ENCODE measurements at regions not wholly inside any gene's neighbourhood (a gene's known extent, or its start where the extent isn't known, plus 50 kb on each side); places are given as distances from the start of the nearest gene placed in this dataset.

DNA sequence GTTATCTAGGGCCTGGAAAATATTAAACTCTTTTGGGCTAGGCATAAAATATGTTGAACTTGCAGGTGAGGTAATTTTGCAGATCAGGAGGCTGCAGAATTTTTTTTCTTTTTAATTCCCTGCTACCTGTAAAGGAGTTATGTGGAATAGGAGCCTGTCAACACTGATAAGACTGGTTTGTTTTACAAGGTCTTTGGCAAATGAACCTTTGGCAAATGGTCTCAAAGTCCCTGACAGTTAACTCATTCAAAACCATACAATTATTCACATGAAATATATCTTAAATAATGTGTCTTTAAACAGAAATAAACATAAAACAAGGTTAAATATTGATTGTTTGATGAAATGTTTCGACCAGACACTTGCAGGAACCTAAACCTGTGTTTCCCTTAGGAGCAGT, 340.2 kb downstream of the GASK1B start:
- Histone ChIP-seq H3K36me3 (ENCODE audit: control insufficient read depth in 4 of 4, insufficient read depth in 3 of 4, low read depth in 1 of 4, low read length in 3 of 4) (no peaks in the 10 kb centered on the region), H3K4me3 (ENCODE audit: low read depth in 1 of 3, low read length in 3 of 3) (no peak overlapping the region), H3K27ac (ENCODE audit: low read depth in 1 of 2, low read length in 2 of 2) (no peak overlapping the region), H3K4me1 (ENCODE audit: control insufficient read depth in 4 of 4, insufficient read depth in 4 of 4, low read length in 3 of 4) (peaks cover 0 to 6% (median 0%) of the 10 kb centered on the region in 4 donors), H3K9me3 (ENCODE audit: control insufficient read depth in 4 of 4, low read length in 3 of 4) (no peaks in the 10 kb centered on the region), H3K9ac (ENCODE audit: low read depth in 1 of 2, low read length in 2 of 2) (no peak overlapping the region), H3K27me3 (ENCODE audit: control insufficient read depth in 4 of 4, insufficient read depth in 4 of 4, low read length in 3 of 4) (no peaks in the 10 kb centered on the region)
- 23% methylated on average over 1 of the region's 1 CpG for WGBS
- TF ChIP-seq HNF4G (IDR thresholded peaks at IDR 0.05) (peak; percentile 29), RXRA (IDR thresholded peaks at IDR 0.05) (peak in 1 of 2 donors; percentile 33), HNF4A (conservative IDR thresholded peaks at IDR 0.05) (peak; percentile 83 to 86), FOXA2 (IDR thresholded peaks at IDR 0.05) (peak; percentile 8), YY1 (IDR thresholded peaks at IDR 0.05) (peak; percentile 16), RAD21 (IDR thresholded peaks at IDR 0.05) (peak in 1 of 2 donors; percentile 32), SP1 (IDR thresholded peaks at IDR 0.05) (no peak)
- TF ChIP-seq, protein P1, sequence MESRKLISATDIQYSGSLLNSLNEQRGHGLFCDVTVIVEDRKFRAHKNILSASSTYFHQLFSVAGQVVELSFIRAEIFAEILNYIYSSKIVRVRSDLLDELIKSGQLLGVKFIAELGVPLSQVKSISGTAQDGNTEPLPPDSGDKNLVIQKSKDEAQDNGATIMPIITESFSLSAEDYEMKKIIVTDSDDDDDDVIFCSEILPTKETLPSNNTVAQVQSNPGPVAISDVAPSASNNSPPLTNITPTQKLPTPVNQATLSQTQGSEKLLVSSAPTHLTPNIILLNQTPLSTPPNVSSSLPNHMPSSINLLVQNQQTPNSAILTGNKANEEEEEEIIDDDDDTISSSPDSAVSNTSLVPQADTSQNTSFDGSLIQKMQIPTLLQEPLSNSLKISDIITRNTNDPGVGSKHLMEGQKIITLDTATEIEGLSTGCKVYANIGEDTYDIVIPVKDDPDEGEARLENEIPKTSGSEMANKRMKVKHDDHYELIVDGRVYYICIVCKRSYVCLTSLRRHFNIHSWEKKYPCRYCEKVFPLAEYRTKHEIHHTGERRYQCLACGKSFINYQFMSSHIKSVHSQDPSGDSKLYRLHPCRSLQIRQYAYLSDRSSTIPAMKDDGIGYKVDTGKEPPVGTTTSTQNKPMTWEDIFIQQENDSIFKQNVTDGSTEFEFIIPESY (IDR thresholded peaks at IDR 0.05), result no peak
- DNase-seq (ENCODE audit: low spot score), result no peak

DNA sequence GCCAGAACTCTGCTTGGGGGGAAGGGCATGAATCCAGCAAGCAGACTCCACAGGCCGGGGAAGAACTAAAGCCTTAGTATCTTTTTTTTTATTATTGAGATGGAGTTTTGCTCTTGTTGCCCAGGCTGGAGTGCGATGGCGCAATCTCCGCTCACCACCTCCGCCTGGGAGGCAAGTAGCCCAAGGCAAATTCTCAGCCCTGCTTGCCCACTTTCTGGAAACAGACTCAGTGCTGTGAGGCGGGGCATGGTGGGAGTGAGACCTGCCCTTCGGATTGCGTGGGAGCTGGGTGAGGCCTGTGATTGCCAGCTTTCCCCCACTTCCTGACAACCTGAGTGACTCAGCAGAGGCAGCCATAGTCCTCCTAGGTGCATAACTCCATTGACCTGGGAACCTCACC, 348.8 kb downstream of the GASK1B start:
- H3K9ac ChIP-seq (ENCODE audit: low read depth in 1 of 2, low read length in 2 of 2), result no peak overlapping the region
- peaks cover 0 to 2% (median 0%) of the 10 kb centered on the region in 4 donors for H3K9me3 ChIP-seq (ENCODE audit: control insufficient read depth in 4 of 4, low read length in 3 of 4)
- 95% methylated on average over 8 of the region's 8 CpGs for WGBS
- no peak overlapping the region for H3K4me3 ChIP-seq (ENCODE audit: low read depth in 1 of 3, low read length in 3 of 3)
- no peak overlapping the region for H3K27ac ChIP-seq (ENCODE audit: low read depth in 1 of 2, low read length in 2 of 2)
- no peaks in the 10 kb centered on the region for H3K27me3 ChIP-seq (ENCODE audit: control insufficient read depth in 4 of 4, insufficient read depth in 4 of 4, low read length in 3 of 4)
- H3K4me1 ChIP-seq (ENCODE audit: control insufficient read depth in 4 of 4, insufficient read depth in 4 of 4, low read length in 3 of 4), result peaks cover 0 to 3% (median 0%) of the 10 kb centered on the region in 4 donors
- TF ChIP-seq, protein P2, sequence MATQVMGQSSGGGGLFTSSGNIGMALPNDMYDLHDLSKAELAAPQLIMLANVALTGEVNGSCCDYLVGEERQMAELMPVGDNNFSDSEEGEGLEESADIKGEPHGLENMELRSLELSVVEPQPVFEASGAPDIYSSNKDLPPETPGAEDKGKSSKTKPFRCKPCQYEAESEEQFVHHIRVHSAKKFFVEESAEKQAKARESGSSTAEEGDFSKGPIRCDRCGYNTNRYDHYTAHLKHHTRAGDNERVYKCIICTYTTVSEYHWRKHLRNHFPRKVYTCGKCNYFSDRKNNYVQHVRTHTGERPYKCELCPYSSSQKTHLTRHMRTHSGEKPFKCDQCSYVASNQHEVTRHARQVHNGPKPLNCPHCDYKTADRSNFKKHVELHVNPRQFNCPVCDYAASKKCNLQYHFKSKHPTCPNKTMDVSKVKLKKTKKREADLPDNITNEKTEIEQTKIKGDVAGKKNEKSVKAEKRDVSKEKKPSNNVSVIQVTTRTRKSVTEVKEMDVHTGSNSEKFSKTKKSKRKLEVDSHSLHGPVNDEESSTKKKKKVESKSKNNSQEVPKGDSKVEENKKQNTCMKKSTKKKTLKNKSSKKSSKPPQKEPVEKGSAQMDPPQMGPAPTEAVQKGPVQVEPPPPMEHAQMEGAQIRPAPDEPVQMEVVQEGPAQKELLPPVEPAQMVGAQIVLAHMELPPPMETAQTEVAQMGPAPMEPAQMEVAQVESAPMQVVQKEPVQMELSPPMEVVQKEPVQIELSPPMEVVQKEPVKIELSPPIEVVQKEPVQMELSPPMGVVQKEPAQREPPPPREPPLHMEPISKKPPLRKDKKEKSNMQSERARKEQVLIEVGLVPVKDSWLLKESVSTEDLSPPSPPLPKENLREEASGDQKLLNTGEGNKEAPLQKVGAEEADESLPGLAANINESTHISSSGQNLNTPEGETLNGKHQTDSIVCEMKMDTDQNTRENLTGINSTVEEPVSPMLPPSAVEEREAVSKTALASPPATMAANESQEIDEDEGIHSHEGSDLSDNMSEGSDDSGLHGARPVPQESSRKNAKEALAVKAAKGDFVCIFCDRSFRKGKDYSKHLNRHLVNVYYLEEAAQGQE (IDR thresholded peaks at IDR 0.05), result no peak
- TF ChIP-seq TAF1 (conservative IDR thresholded peaks at IDR 0.05) (no peak), EGR1 (IDR thresholded peaks at IDR 0.05; ENCODE audit: low read depth in 2 of 2) (no peak), FOXA1 (IDR thresholded peaks at IDR 0.05) (no peak), RAD21 (IDR thresholded peaks at IDR 0.05) (no peak), SP1 (IDR thresholded peaks at IDR 0.05) (no peak), GABPA (IDR thresholded peaks at IDR 0.05 in 1 of 2, conservative IDR thresholded peaks at IDR 0.05 in 1 of 2) (no peak), HNF4A (conservative IDR thresholded peaks at IDR 0.05) (no peak), RXRA (IDR thresholded peaks at IDR 0.05) (no peak), NR2F2 (IDR thresholded peaks at IDR 0.05) (no peak), JUND (IDR thresholded peaks at IDR 0.05) (no peak), HNF4G (IDR thresholded peaks at IDR 0.05) (no peak), FOXA2 (IDR thresholded peaks at IDR 0.05) (no peak)
- TF ChIP-seq, protein P3, sequence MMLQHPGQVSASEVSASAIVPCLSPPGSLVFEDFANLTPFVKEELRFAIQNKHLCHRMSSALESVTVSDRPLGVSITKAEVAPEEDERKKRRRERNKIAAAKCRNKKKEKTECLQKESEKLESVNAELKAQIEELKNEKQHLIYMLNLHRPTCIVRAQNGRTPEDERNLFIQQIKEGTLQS (IDR thresholded peaks at IDR 0.05), result no peak
- TF ChIP-seq, protein P4, sequence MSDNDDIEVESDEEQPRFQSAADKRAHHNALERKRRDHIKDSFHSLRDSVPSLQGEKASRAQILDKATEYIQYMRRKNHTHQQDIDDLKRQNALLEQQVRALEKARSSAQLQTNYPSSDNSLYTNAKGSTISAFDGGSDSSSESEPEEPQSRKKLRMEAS (IDR thresholded peaks at IDR 0.05), result no peak
- TF ChIP-seq, protein P5, sequence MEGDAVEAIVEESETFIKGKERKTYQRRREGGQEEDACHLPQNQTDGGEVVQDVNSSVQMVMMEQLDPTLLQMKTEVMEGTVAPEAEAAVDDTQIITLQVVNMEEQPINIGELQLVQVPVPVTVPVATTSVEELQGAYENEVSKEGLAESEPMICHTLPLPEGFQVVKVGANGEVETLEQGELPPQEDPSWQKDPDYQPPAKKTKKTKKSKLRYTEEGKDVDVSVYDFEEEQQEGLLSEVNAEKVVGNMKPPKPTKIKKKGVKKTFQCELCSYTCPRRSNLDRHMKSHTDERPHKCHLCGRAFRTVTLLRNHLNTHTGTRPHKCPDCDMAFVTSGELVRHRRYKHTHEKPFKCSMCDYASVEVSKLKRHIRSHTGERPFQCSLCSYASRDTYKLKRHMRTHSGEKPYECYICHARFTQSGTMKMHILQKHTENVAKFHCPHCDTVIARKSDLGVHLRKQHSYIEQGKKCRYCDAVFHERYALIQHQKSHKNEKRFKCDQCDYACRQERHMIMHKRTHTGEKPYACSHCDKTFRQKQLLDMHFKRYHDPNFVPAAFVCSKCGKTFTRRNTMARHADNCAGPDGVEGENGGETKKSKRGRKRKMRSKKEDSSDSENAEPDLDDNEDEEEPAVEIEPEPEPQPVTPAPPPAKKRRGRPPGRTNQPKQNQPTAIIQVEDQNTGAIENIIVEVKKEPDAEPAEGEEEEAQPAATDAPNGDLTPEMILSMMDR (IDR thresholded peaks at IDR 0.05; ENCODE audit: low read depth, low read length, missing input control), result no peak
- TF ChIP-seq, protein P1 (IDR thresholded peaks at IDR 0.05), result no peak
- no peak for DNase-seq (ENCODE audit: low spot score)
- no peaks in the 10 kb centered on the region for H3K36me3 ChIP-seq (ENCODE audit: control insufficient read depth in 4 of 4, insufficient read depth in 3 of 4, low read depth in 1 of 4, low read length in 3 of 4)
